AG04449 (cell line): ENCODE measurements at regions not wholly inside any gene's neighbourhood (a gene's known extent, or its start where the extent isn't known, plus 50 kb on each side); places are given as distances from the start of the nearest gene placed in this dataset.

Experiments used
- CTCF ChIA-PET: fragments of 350-600 bp; formaldehyde crosslinking; extraction: SDS; loops from one replicate; lab custom pipeline; 2021; ENCODE audit warnings: antibody characterized with exemption; lab: Yijun Ruan, JAX
- POLR2A ChIA-PET: fragments of 400-600, 350-600 bp; formaldehyde crosslinking; extraction: SDS; loops from one replicate; lab custom pipeline; 2020; ENCODE audit warnings: antibody characterized with exemption, inconsistent platforms; lab: Yijun Ruan, JAX
- DNase-seq: peaks from one replicate; pipeline ENCODE4 v3.0.0-alpha.2; 2010; ENCODE audit warnings: low read depth, low spot score
- H3K4me3 ChIP-seq: 2 replicates; pipeline ENCODE4 v1.5.1; 2011; ENCODE audit warnings: low read depth, mild to moderate bottlenecking, control low read depth, low read length
- CTCF ChIP-seq: IDR thresholded peaks from one replicate; pipeline ENCODE4 v1.5.1; 2011; ENCODE audit warnings: mild to moderate bottlenecking, moderate library complexity, low read length, control low read depth, inconsistent platforms; ENCODE audit not compliant: insufficient read depth; ENCODE audit errors: missing control alignments

DNA sequence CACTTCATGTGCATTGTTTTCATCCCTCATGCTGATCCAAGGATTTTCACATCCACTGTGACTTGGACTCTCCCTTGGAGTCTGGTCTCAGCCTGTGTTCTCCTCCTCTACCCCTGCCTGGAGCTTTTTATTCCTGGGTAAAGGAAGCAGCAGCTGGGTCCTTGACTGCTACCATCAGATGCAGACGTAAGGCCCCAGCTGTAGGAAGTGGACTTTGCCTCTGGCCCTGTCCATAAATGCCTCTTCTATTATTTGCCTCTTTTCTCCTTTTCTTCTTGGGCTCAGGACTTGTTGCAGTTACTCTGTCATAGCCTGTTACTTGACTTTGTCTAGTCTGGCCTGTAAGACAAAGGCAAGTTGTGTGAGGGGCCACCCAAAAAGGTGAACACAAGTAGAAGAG lies 303.8 kb downstream of the NXPE2 start:
- ChIA-PET CTCF (no interaction called here), POLR2A (no interaction called here)
- H3K4me3 ChIP-seq = no peak overlapping the region
- DNase-seq = no peak
- no peak for TF ChIP-seq CTCF

DNA sequence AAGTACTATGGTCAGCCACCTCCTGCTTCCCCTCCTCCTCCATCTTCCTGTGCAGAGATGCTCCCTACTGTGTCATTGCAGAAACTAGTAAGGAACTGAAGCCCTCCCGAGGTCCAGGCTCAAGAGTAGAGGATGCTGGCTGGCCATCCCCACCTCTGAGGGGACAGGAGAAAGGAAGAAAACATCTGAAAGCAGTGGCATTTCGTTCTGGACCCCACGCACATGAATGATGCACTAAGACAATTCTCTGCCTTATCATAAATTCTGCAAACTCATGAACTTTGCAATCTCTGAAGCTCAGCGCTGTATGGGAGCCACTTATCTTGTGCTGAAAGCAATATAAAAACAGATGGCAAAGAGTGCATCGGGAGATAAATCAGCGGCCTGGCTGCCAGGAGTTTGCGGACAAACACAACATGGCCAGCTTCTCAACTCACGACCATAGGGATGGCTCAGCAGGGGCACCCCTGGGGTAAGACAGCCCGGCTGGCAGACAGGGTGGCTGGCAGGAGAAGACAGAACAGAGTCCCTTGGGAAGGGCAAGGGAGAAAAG lies 306.4 kb downstream of the NXPE2 start:
- CTCF ChIA-PET = no interaction called here

DNA sequence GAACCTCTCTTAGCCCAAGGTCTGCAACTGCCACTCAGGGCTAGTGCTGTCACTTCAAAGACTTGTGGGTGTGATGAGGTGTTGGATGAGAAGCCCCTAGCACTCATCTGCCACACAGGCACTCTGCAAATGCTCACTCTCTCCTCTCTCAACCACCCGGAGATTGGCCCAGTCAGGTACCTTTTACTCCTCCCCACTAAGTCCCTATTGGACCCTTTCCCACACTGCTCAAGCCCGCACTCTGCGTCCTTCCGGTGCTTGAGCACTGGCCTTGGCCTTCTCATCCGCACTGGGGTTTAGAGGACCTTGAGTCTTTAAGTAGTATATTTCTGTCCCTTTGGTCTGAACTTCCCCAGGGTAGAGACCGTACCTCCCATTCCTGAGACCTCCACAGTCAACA lies 308.0 kb downstream of the NXPE2 start:
- no peak for TF ChIP-seq CTCF
- no peak overlapping the region for H3K4me3 ChIP-seq
- DNase-seq = no peak
- POLR2A ChIA-PET = no interaction called here
- CTCF ChIA-PET = no interaction called here

More for the DNA sequence above, 306.4 kb downstream of the NXPE2 start:
- no peak overlapping the region for H3K4me3 ChIP-seq
- no peak for DNase-seq
- no peak for TF ChIP-seq CTCF
- POLR2A ChIA-PET = no interaction called here

DNA sequence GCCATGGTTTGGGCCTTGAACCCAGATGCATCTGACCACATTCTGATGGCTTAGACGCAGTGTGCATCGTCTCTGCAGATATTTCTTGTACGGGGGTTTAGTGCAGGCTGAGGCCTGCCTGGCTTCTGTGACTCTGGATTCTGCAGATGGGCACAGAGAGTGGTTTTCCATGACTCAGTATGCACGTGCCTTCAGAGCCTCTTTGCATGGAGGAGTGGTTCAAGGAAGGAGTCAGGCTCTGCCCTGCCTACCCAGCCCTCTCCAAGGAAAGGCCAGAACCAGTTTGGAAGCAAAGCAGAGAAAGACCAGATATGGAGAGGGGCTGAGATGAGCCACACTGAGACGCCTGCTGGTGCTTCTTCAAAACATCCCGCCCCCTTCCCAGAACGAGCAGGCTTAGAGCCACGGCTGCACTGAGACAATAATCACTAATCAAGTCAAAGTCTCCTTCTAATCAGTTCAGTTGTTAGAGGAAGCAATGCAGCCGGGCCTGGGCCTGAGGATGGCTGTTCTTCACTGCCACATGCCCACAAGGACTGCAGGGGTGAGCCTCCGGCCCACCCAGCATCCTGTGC lies 308.9 kb downstream of the NXPE2 start:
- TF ChIP-seq CTCF = no peak
- ChIA-PET POLR2A (no interaction called here), CTCF (no interaction called here)
- no peak for DNase-seq
- no peak overlapping the region for H3K4me3 ChIP-seq

GRCh38 chr11:114988644-114989043 lies 310.3 kb downstream of the NXPE2 start:
- CTCF ChIA-PET = no interaction called here
- no peak for DNase-seq
- TF ChIP-seq CTCF = no peak
- POLR2A ChIA-PET = no interaction called here
- no peak overlapping the region for H3K4me3 ChIP-seq

- POLR2A ChIA-PET = no interaction called here
- no peak for DNase-seq
- no peak for TF ChIP-seq CTCF
- no peak overlapping the region for H3K4me3 ChIP-seq
- CTCF ChIA-PET = no interaction called here
Observed at GRCh38 chr11:114989536-114989935, 311.2 kb downstream of the NXPE2 start.
